ENCODE measurements at regions not wholly inside any gene's neighbourhood (a gene's known extent, or its start where the extent isn't known, plus 50 kb on each side); places are given as distances from the start of the nearest gene placed in this dataset.

DNA sequence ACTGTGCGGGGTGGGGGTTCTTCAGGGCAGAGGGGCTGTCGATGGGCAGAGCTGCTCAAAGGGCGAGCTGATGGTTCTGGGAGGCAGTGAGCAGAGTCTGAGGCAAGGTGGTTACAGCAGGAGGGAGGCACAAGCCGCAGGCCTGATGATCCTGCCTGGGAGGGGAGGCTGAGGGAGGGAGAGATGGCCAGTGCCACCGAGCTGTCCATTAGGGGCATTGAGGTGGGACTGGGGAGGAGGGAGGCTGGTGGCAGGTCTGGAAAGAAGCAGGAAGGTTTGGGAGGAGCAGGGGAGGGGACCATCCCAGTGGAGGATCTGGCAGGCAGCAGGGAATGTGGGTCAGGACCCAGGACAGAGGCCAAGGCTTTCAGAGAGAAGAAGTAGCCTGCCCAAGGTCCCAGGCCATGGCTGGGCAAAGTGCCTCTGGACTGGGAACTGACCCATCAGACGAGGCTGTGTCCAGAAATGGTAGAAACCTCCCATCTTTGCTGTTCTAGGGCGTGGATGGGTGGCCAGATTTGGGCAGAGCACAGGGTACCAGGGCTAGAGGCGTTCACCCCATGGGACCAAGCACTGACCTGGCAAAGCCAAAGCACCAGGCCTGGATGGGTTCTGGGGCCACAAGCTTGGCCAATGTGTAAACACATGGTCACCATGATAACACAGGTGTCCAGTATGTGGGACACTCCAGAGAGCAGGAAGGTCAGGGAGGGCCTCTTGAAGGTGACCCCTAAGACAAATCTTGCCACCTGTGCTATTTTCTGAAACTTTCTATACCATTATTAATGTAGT is 55.5 kb downstream of the INHBB start:
- no peak for DNase-seq

DNA sequence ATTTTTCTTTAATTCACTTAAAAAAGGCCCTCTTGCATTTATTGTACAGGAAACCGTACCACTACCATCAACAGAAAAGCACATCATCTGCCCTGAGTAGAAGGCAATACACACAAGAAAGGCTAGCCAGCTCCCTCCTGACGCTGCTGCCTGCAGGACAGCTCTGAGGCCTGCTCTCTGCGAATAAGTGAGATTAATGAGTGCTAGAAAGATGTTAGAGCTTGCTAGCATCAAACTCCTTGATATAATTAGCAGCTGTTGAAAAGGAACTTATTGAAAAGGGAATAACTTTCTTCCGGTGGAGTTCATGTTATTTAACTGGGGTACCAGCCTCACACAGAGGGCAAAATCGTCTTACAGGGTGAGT is 56.1 kb downstream of the INHBB start:
- no peak for DNase-seq

GRCh38 chr2:120402508-120402907 is 56.6 kb downstream of the INHBB start:
- no peak for DNase-seq

GRCh38 chr2:120403261-120403660 is 57.3 kb downstream of the INHBB start:
- DNase-seq, result no peak

- DNase-seq, result no peak
These were observed 57.7 kb downstream of the INHBB start for GRCh38 chr2:120403676-120404075.

- no peak for DNase-seq
These were observed 58.3 kb downstream of the INHBB start for GRCh38 chr2:120404274-120404673.

GRCh38 chr2:120404941-120405758 is 59.2 kb downstream of the INHBB start:
- DNase-seq, result no peak

DNA sequence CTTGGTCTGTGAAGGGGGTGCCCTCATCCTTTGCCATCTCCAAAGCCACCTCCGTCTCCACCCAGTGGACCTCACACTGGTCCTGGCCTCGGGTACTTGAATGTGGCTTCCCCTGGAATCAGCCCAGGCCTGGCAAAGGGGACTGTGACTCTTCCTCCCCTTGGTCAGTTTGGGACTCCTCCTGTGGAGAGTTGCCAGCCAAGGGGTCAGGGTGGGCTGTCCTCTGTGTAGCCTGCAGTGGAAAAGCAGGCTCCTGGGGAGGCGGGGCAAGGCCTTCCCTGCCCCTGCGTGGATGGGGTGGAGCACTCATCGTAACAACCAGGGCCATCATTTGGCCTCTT is 59.8 kb downstream of the INHBB start:
- DNase-seq, result no peak

- no peak for DNase-seq
These were observed 60.6 kb downstream of the INHBB start for GRCh38 chr2:120406566-120406965.

- DNase-seq, result no peak
These were observed 64.6 kb downstream of the INHBB start for GRCh38 chr2:120410487-120410886.

- no peak for DNase-seq
These were observed 69.1 kb downstream of the INHBB start for GRCh38 chr2:120415060-120415459.

- DNase-seq, result no peak
These were observed 70.0 kb downstream of the INHBB start for GRCh38 chr2:120415728-120416509.

GRCh38 chr2:120418174-120418787 is 72.3 kb downstream of the INHBB start:
- DNase-seq, result no peak

GRCh38 chr2:120419073-120419472 is 73.1 kb downstream of the INHBB start:
- DNase-seq, result no peak

DNA sequence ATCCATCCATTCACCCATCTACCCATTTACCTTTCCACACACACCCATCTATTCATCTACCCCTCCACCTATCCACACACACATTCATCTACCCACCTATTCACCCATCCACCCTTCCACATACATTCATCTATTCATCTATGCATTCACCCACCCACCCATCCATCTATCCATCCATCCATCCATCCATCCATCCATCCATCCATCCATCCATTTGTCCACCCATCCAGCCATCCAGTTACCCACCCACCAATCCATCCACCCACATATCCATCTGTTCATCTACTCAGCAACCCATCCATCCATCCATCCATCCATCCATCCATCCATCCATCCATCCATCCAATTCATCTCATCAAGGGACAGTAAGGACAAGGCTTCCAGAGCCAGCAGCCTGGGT is 74.0 kb downstream of the INHBB start:
- no peak for DNase-seq

GRCh38 chr2:120421126-120421829 is 75.3 kb downstream of the INHBB start:
- DNase-seq, result no peak

- no peak for DNase-seq
These were observed 75.9 kb downstream of the INHBB start for GRCh38 chr2:120421830-120422175.

GRCh38 chr2:120422465-120423160 is 76.7 kb downstream of the INHBB start:
- peak; percentile 77 for DNase-seq

GRCh38 chr2:120423167-120423943 is 77.4 kb downstream of the INHBB start:
- peak; percentile 28 for DNase-seq

- DNase-seq, result no peak
These were observed 78.4 kb downstream of the INHBB start for GRCh38 chr2:120424274-120424796.

DNA sequence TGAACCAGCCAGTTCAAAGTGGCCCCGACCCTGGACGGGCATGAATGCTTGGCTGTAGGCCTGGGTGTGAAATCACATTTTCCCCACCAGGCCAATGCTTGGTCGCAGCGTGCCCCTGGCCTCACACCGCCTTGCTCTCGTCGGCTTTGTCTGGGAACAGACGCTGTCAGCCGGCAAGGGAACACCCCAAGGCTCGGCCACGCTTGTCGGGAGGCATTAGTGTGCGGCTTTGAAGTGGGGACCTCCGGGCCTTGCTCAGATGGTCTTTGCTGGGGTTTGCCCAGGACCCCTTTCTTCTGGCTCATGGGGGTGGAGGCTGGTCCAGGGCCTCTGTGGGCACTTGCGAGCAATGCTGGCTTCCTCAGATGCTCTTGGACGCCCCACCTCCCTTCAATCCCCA is 79.1 kb downstream of the INHBB start:
- DNase-seq, result no peak

All from DMS53 (cell line).